CD4-positive, alpha-beta T cell treated with Interleukin-17A for 4 hours (primary cell): ENCODE measurements at regions not wholly inside any gene's neighbourhood (a gene's known extent, or its start where the extent isn't known, plus 50 kb on each side); places are given as distances from the start of the nearest gene placed in this dataset.

Experiments
- DNase-seq: peaks from one replicate; pipeline ENCODE4 v3.0.0-alpha.2; 2020; ENCODE audit warnings: mixed read lengths

GRCh38 chr1:55636696-55637095, 421.5 kb upstream of the USP24 start:
- DNase-seq, result no peak

- no peak for DNase-seq
Observed at GRCh38 chr1:55635856-55636255, 420.7 kb upstream of the USP24 start.

- no peak for DNase-seq
Observed at GRCh38 chr1:55634516-55634915, 419.4 kb upstream of the USP24 start.

- no peak for DNase-seq
Observed at GRCh38 chr1:55632906-55633305, 417.7 kb upstream of the USP24 start.

- no peak for DNase-seq
Observed at GRCh38 chr1:55632058-55632457, 416.9 kb upstream of the USP24 start.

- DNase-seq, result no peak
Observed at GRCh38 chr1:55631509-55631908, 416.3 kb upstream of the USP24 start.

GRCh38 chr1:55626326-55626725, 411.2 kb upstream of the USP24 start:
- no peak for DNase-seq

GRCh38 chr1:55624766-55625165, 409.6 kb upstream of the USP24 start:
- DNase-seq, result no peak

- DNase-seq, result no peak
Observed at GRCh38 chr1:55623311-55623710, 408.1 kb upstream of the USP24 start.

GRCh38 chr1:55622074-55622473, 406.9 kb upstream of the USP24 start:
- DNase-seq, result no peak

- DNase-seq, result no peak
Observed at GRCh38 chr1:55618199-55618598, 403.0 kb upstream of the USP24 start.

- DNase-seq, result no peak
Observed at GRCh38 chr1:55617288-55617982, 402.3 kb upstream of the USP24 start.

- DNase-seq, result no peak
Observed at GRCh38 chr1:55612988-55613387, 397.8 kb upstream of the USP24 start.

- DNase-seq, result no peak
Observed at GRCh38 chr1:55611123-55611522, 396.0 kb upstream of the USP24 start.

GRCh38 chr1:55610203-55610602, 395.0 kb upstream of the USP24 start:
- no peak for DNase-seq

GRCh38 chr1:55609630-55610029, 394.5 kb upstream of the USP24 start:
- no peak for DNase-seq

GRCh38 chr1:55605155-55605554, 390.0 kb upstream of the USP24 start:
- DNase-seq, result no peak

GRCh38 chr1:55604749-55605148, 389.6 kb upstream of the USP24 start:
- no peak for DNase-seq

- DNase-seq, result no peak
Observed at GRCh38 chr1:55604179-55604578, 389.0 kb upstream of the USP24 start.

- DNase-seq, result no peak
Observed at GRCh38 chr1:55600242-55600641, 385.1 kb upstream of the USP24 start.

GRCh38 chr1:55597910-55598309, 382.7 kb upstream of the USP24 start:
- no peak for DNase-seq

- DNase-seq, result no peak
Observed at GRCh38 chr1:55594701-55595100, 379.5 kb upstream of the USP24 start.

GRCh38 chr1:55593298-55593697, 378.1 kb upstream of the USP24 start:
- no peak for DNase-seq

GRCh38 chr1:55592122-55592521, 377.0 kb upstream of the USP24 start:
- no peak for DNase-seq

- DNase-seq, result no peak
Observed at GRCh38 chr1:55589671-55590297, 374.6 kb upstream of the USP24 start.
